ENCODE measurements at regions not wholly inside any gene's neighbourhood (a gene's known extent, or its start where the extent isn't known, plus 50 kb on each side); places are given as distances from the start of the nearest gene placed in this dataset.

GRCh38 chr2:172329774-172330671, 97.4 kb upstream of the ITGA6 start:
- POLR2A ChIA-PET (ENCODE audit: low non-redundant PET) = no interaction called here
- no peaks in the 10 kb centered on the region for H3K4me1 ChIP-seq (ENCODE audit: insufficient read depth, low read length, poor library complexity, severe bottlenecking)
- no peak overlapping the region for H3K27ac ChIP-seq (ENCODE audit: low read depth, low read length, poor library complexity, severe bottlenecking)
- DNase-seq (ENCODE audit: low spot score) = no peak
- H3K27me3 ChIP-seq (replicated peaks; ENCODE audit: insufficient read depth, low read depth, low read length, poor library complexity) = no peaks in the 10 kb centered on the region
- no peaks in the 10 kb centered on the region for H3K36me3 ChIP-seq (ENCODE audit: insufficient read depth, low read length, poor library complexity, severe bottlenecking)
- BruUV-seq (replicated peaks) = no TSS peak
- CTCF ChIA-PET = no interaction called here
- H3K9me3 ChIP-seq (ENCODE audit: low read depth, low read length, poor library complexity, severe bottlenecking) = no peaks in the 10 kb centered on the region
- intact Hi-C loops (cut with micrococcal nuclease; ENCODE audit: unreplicated experiment) = no loop called here
- no peak overlapping the region for H3K4me3 ChIP-seq (ENCODE audit: low read depth, low read length, poor library complexity, severe bottlenecking)
- TF ChIP-seq, protein P1, sequence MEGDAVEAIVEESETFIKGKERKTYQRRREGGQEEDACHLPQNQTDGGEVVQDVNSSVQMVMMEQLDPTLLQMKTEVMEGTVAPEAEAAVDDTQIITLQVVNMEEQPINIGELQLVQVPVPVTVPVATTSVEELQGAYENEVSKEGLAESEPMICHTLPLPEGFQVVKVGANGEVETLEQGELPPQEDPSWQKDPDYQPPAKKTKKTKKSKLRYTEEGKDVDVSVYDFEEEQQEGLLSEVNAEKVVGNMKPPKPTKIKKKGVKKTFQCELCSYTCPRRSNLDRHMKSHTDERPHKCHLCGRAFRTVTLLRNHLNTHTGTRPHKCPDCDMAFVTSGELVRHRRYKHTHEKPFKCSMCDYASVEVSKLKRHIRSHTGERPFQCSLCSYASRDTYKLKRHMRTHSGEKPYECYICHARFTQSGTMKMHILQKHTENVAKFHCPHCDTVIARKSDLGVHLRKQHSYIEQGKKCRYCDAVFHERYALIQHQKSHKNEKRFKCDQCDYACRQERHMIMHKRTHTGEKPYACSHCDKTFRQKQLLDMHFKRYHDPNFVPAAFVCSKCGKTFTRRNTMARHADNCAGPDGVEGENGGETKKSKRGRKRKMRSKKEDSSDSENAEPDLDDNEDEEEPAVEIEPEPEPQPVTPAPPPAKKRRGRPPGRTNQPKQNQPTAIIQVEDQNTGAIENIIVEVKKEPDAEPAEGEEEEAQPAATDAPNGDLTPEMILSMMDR (conservative IDR thresholded peaks at IDR 0.05; ENCODE audit: low read depth, low read length) = no peak
- no peak for TF ChIP-seq EZH2 (IDR thresholded peaks at IDR 0.05; ENCODE audit: borderline replicate concordance, low read depth, low read length, poor library complexity, severe bottlenecking)

- Histone ChIP-seq H3K27ac (ENCODE audit: low read depth, low read length, poor library complexity, severe bottlenecking) (no peak overlapping the region), H3K9me3 (ENCODE audit: low read depth, low read length, poor library complexity, severe bottlenecking) (no peaks in the 10 kb centered on the region), H3K36me3 (ENCODE audit: insufficient read depth, low read length, poor library complexity, severe bottlenecking) (no peaks in the 10 kb centered on the region), H3K4me3 (ENCODE audit: low read depth, low read length, poor library complexity, severe bottlenecking) (no peak overlapping the region), H3K4me1 (ENCODE audit: insufficient read depth, low read length, poor library complexity, severe bottlenecking) (no peaks in the 10 kb centered on the region), H3K27me3 (replicated peaks; ENCODE audit: insufficient read depth, low read depth, low read length, poor library complexity) (peaks cover 12% of the 10 kb centered on the region)
- CTCF ChIA-PET = no interaction called here
- BruUV-seq (replicated peaks) = no TSS peak
- POLR2A ChIA-PET (ENCODE audit: low non-redundant PET) = no interaction called here
- no peak for TF ChIP-seq EZH2 (IDR thresholded peaks at IDR 0.05; ENCODE audit: borderline replicate concordance, low read depth, low read length, poor library complexity, severe bottlenecking)
- TF ChIP-seq, protein P1 (conservative IDR thresholded peaks at IDR 0.05; ENCODE audit: low read depth, low read length) = no peak
- intact Hi-C loops (cut with micrococcal nuclease; ENCODE audit: unreplicated experiment) = no loop called here
- DNase-seq (ENCODE audit: low spot score) = no peak
These were observed 94.9 kb upstream of the ITGA6 start for GRCh38 chr2:172332507-172332906.

DNA sequence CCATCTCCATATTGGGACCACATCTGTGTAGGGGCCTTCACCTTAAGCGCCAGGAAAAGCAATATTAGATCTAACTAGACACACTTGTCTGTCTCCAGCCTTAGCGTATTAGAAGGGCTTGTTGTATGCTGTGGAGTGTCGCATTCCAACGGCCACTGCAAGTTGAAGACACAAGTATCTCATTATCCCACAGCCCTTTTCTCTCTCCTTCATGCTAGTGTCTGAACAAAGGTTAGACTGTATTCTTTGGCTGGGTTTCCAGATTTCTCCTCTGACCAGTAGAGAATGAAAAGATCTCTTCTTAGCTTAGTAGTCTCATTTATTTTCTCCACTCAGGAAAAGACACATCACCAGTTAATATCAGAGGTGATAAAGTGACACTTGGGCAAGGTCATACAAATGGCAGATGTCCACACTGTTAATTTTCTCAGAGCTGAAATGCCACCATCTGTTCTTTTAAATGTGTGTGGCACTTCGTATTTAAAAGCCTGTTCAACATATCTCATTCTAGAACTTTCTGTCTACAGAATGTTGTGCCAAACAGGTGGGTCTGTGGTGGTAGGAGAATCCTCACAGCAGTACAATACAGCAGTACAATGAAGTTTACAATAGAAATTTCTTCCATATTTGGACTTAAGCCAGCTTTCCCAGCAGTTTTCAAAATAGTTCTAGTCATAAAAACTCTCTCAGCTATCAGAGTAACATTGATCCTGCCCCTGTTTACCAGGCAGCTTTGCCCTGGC, 94.0 kb upstream of the ITGA6 start:
- intact Hi-C loops (cut with micrococcal nuclease; ENCODE audit: unreplicated experiment) = no loop called here

More for the DNA sequence above, 94.0 kb upstream of the ITGA6 start:
- BruUV-seq (replicated peaks) = no TSS peak
- TF ChIP-seq, protein P1 (conservative IDR thresholded peaks at IDR 0.05; ENCODE audit: low read depth, low read length) = no peak
- no peak for TF ChIP-seq EZH2 (IDR thresholded peaks at IDR 0.05; ENCODE audit: borderline replicate concordance, low read depth, low read length, poor library complexity, severe bottlenecking)
- no peaks in the 10 kb centered on the region for H3K9me3 ChIP-seq (ENCODE audit: low read depth, low read length, poor library complexity, severe bottlenecking)
- DNase-seq (ENCODE audit: low spot score) = no peak
- peaks cover 18% of the 10 kb centered on the region for H3K27me3 ChIP-seq (replicated peaks; ENCODE audit: insufficient read depth, low read depth, low read length, poor library complexity)
- no peaks in the 10 kb centered on the region for H3K36me3 ChIP-seq (ENCODE audit: insufficient read depth, low read length, poor library complexity, severe bottlenecking)
- H3K4me1 ChIP-seq (ENCODE audit: insufficient read depth, low read length, poor library complexity, severe bottlenecking) = no peaks in the 10 kb centered on the region
- no peak overlapping the region for H3K27ac ChIP-seq (ENCODE audit: low read depth, low read length, poor library complexity, severe bottlenecking)
- POLR2A ChIA-PET (ENCODE audit: low non-redundant PET) = no interaction called here
- H3K4me3 ChIP-seq (ENCODE audit: low read depth, low read length, poor library complexity, severe bottlenecking) = no peak overlapping the region
- CTCF ChIA-PET = no interaction called here
